Nephron progenitor cell (in vitro differentiated cells): ENCODE measurements at regions not wholly inside any gene's neighbourhood (a gene's known extent, or its start where the extent isn't known, plus 50 kb on each side); places are given as distances from the start of the nearest gene placed in this dataset.

Source experiments
- DNase-seq: peaks from one replicate; pipeline ENCODE4 v3.0.0; 2021
- H3K27ac Mint-ChIP-seq: 2 replicates; pipeline ENCODE4 v1.8.0; 2021; ENCODE audit warnings: mild to moderate bottlenecking, moderate library complexity, mixed read lengths
- H3K27me3 Mint-ChIP-seq: 2 replicates; pipeline ENCODE4 v1.8.0; 2021; ENCODE audit warnings: mild to moderate bottlenecking, low read depth, mixed read lengths; ENCODE audit not compliant: poor library complexity
- H3K36me3 Mint-ChIP-seq: 2 replicates; pipeline ENCODE4 v1.8.0; 2021; ENCODE audit warnings: low read depth, mixed read lengths
- H3K4me1 Mint-ChIP-seq: 2 replicates; pipeline ENCODE4 v1.8.0; 2021; ENCODE audit warnings: mixed read lengths
- H3K4me3 Mint-ChIP-seq: 2 replicates; pipeline ENCODE4 v1.8.0; 2021; ENCODE audit warnings: mild to moderate bottlenecking, moderate library complexity, mixed read lengths
- H3K9me3 Mint-ChIP-seq: 2 replicates; pipeline ENCODE4 v1.8.0; 2021; ENCODE audit warnings: mild to moderate bottlenecking, moderate library complexity, mixed read lengths
- TF ChIP-seq, protein P1 (sequence below): fragments of 200-600 bp; sonication (generic); IDR thresholded peaks from 2 replicates; pipeline ENCODE4 v1.5.0; 2021; ENCODE audit warnings: antibody characterized with exemption

DNA sequence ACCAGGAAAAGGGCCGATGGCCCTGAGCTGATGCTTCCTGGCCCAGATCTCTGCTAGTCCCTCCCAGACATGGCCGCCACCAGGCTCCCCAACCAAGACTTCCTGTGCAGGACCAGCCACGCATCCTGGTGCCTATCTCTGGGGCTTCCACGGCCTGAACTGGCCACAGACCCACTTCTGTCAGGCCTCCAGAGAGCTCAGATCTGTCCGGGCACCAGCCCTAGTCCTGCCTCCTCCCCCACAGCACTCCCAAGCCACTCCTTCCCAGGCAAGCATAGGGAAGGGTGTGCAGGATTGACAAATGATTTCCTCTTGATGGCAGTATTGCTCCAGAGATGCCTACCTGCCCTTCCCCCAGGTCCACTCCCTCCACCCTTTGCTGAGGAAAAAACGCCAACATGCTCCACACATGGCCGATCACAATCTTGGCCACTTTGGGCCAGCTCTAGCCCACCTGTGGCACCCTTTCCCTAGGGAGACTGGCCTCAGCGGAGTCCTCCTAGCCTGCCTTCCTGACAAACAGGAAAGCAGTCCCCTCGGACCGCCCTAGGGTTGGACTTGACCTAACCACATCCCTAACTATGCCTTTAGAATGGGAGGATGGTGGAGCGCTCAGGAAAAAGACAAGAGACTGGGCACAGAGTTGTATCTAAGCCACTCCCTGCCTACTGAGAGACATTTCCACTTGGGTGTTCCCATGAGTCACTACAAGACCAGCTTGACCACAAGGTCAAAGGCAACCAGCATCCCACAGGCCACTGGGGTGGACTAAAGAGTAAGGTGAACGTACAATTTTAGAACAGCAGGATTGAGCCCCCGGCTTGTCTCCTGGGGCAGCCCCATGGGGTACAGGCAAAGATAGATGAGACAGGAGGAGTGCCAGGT lies 277.5 kb upstream of the AGTR2 start:
- H3K9me3 Mint-ChIP-seq: peaks cover 81% of the 10 kb centered on the region
- TF ChIP-seq, protein P1, sequence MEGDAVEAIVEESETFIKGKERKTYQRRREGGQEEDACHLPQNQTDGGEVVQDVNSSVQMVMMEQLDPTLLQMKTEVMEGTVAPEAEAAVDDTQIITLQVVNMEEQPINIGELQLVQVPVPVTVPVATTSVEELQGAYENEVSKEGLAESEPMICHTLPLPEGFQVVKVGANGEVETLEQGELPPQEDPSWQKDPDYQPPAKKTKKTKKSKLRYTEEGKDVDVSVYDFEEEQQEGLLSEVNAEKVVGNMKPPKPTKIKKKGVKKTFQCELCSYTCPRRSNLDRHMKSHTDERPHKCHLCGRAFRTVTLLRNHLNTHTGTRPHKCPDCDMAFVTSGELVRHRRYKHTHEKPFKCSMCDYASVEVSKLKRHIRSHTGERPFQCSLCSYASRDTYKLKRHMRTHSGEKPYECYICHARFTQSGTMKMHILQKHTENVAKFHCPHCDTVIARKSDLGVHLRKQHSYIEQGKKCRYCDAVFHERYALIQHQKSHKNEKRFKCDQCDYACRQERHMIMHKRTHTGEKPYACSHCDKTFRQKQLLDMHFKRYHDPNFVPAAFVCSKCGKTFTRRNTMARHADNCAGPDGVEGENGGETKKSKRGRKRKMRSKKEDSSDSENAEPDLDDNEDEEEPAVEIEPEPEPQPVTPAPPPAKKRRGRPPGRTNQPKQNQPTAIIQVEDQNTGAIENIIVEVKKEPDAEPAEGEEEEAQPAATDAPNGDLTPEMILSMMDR: no peak
- peaks cover 87% of the 10 kb centered on the region for H3K36me3 Mint-ChIP-seq
- no peak overlapping the region for H3K27ac Mint-ChIP-seq
- peaks cover 9% of the 10 kb centered on the region for H3K27me3 Mint-ChIP-seq
- DNase-seq: no peak
- no peak overlapping the region for H3K4me3 Mint-ChIP-seq
- no peaks in the 10 kb centered on the region for H3K4me1 Mint-ChIP-seq

DNA sequence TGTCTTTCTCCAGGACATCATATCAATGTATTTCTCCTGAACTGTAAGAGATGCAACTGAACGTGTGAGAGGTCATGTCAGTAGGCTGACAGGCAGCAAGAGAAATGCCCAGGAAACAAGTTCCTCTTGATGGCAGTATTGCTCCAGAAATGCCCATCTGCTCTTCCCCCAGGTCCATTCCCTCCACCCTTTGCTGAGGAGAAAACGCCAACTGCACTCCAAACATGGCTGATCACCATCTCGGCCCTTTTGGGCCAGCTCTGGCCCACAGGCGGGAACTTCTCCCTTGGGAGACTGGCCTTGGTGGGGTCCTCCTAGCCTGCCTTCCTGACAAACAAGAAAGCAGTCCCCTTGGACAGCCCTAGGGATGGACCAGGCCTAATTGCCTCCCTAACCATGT lies 276.5 kb upstream of the AGTR2 start:
- TF ChIP-seq, protein P1: no peak
- Mint-ChIP-seq H3K9me3 (peaks cover 88% of the 10 kb centered on the region), H3K36me3 (peaks cover 97% of the 10 kb centered on the region), H3K4me3 (no peak overlapping the region), H3K4me1 (no peaks in the 10 kb centered on the region), H3K27me3 (peaks cover 9% of the 10 kb centered on the region), H3K27ac (no peak overlapping the region)
- no peak for DNase-seq

DNA sequence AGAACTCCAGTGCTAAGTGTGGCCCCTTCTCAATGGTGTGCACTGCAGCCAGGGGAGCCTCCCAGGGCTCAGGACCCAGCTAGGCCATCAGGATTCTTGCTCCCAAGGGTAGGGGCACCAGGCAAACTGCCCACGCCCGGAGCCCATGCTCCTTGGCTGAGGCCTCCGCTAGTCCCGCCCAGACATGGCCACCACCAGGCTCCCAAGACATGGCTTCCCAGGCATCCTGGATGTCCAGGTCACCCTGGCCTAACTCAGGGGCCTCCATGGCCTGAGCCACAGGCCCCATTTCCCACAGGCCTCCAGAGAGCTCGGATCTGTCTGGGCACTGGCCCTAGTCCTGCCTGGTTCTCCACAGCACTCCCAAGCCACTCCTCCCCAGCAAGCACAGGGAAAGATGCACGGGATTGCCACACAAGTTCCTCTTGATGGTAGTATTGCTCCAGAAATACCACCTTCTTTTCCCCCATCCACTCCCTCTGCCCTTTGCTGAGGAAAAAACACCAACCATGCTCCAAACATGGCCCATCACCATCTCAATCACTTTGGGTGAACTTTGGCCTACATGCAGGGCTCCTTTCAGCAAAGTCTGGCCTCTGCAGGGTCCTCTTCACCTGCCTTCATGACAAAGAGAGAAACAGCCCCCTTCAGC lies 274.7 kb upstream of the AGTR2 start:
- peaks cover 12% of the 10 kb centered on the region for H3K27me3 Mint-ChIP-seq
- peaks cover 87% of the 10 kb centered on the region for H3K9me3 Mint-ChIP-seq
- no peak overlapping the region for H3K27ac Mint-ChIP-seq
- H3K4me1 Mint-ChIP-seq: no peaks in the 10 kb centered on the region
- TF ChIP-seq, protein P1: no peak
- peaks cover 97% of the 10 kb centered on the region for H3K36me3 Mint-ChIP-seq
- no peak overlapping the region for H3K4me3 Mint-ChIP-seq
- DNase-seq: no peak

DNA sequence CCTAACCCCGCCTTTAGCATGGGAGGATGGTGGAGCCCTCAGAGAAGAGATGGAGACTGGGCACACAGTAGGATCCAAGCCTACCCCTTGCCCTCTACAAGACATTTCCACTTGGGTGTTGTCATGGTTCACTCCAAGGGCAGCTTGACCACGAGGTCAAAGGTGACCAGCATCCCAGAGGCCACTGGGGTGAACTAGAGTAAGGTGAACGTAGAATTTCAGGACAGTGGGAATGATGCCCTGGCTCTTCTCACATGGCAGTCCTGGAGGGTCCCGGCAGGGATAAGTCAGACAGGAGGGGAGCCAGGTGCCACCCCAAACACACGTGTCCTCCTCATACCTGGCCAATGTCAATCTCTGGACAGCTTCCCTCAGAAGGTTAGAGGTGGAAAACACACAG lies 274.2 kb upstream of the AGTR2 start:
- H3K27ac Mint-ChIP-seq: no peak overlapping the region
- H3K4me3 Mint-ChIP-seq: no peak overlapping the region
- H3K4me1 Mint-ChIP-seq: no peaks in the 10 kb centered on the region
- peaks cover 82% of the 10 kb centered on the region for H3K9me3 Mint-ChIP-seq
- TF ChIP-seq, protein P1: no peak
- peaks cover 12% of the 10 kb centered on the region for H3K27me3 Mint-ChIP-seq
- no peak for DNase-seq
- H3K36me3 Mint-ChIP-seq: peaks cover 97% of the 10 kb centered on the region

DNA sequence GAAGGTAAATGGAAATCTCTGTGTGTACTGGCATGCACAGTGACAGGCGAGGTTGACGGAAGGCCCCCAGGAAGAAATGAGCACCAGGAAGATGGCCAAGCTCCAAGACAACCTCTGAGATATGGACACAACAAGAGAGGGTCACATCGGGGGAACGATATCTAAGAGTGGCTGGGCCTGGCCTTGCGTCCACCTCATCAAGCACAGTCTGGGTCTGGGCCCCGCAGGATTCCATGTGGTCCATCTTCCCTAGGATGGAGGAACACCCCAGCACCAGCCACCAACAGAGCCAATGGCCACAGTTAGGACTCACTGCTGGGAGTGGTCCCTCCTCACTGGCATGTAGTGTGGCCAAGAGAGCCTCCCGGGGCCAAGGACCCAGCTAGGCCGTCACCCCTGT lies 272.6 kb upstream of the AGTR2 start:
- Mint-ChIP-seq H3K4me3 (no peak overlapping the region), H3K9me3 (peaks cover 82% of the 10 kb centered on the region), H3K4me1 (no peaks in the 10 kb centered on the region), H3K27me3 (peaks cover 6% of the 10 kb centered on the region), H3K27ac (no peak overlapping the region), H3K36me3 (peaks cover 97% of the 10 kb centered on the region)
- no peak for DNase-seq
- TF ChIP-seq, protein P1: no peak
